ENCODE measurements at regions not wholly inside any gene's neighbourhood (a gene's known extent, or its start where the extent isn't known, plus 50 kb on each side); places are given as distances from the start of the nearest gene placed in this dataset.

DNA sequence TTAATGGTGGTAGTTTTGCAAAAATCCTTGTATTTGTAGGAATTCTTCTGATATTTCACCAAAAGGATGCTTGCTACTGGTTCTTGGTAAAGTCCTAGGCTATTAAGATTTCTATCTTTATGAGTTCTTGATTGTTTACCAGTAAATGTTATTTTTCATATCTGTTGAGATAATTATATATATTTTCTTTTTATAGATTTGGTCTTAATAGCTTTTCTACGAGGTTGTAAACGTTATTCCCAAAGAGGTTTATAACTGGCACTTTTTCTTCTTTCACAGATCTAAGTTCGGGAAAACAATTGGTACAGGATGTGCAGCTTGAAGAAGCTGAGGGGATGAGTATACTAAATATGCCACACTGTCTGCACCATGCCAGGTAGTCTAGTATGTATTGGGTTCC is 55.1 kb upstream of the HBS1L start:
- TF ChIP-seq, protein P1, sequence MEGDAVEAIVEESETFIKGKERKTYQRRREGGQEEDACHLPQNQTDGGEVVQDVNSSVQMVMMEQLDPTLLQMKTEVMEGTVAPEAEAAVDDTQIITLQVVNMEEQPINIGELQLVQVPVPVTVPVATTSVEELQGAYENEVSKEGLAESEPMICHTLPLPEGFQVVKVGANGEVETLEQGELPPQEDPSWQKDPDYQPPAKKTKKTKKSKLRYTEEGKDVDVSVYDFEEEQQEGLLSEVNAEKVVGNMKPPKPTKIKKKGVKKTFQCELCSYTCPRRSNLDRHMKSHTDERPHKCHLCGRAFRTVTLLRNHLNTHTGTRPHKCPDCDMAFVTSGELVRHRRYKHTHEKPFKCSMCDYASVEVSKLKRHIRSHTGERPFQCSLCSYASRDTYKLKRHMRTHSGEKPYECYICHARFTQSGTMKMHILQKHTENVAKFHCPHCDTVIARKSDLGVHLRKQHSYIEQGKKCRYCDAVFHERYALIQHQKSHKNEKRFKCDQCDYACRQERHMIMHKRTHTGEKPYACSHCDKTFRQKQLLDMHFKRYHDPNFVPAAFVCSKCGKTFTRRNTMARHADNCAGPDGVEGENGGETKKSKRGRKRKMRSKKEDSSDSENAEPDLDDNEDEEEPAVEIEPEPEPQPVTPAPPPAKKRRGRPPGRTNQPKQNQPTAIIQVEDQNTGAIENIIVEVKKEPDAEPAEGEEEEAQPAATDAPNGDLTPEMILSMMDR (IDR thresholded peaks at IDR 0.05; ENCODE audit: low read depth, low read length), result no peak
- TF ChIP-seq EZH2phosphoT487 (IDR thresholded peaks at IDR 0.05; ENCODE audit: low read depth), result no peak

Measured in OCI-LY3 (cell line).